ENCODE measurements at regions not wholly inside any gene's neighbourhood (a gene's known extent, or its start where the extent isn't known, plus 50 kb on each side); places are given as distances from the start of the nearest gene placed in this dataset.

DNA sequence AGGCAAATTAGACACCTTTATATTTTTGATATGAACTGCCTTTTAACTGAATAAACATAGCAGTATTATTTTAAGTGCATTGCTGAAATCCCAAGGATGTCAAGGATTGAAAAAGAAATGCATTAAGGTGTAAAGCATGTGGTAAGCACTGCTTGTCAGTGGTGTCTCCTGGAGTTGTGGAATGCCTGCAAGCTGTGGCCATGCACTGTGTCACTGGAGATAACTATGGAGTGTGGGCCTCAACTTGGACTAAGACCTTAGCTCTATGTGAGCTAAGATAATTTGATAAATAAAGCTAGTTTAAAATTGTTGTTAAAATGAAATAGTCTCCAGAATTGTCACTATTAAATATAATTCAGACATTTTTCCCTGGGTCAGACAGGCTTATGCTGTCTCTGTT is 156.6 kb upstream of the OPRM1 start:
- no peak overlapping the region for H3K14ac ChIP-seq (ENCODE audit: insufficient read depth, low read length)
- Mint-ChIP-seq H3K27me3 (ENCODE audit: low read depth) (no peaks in the 10 kb centered on the region), H3K9me3 (peaks cover 19 to 24% of the 10 kb centered on the region in 2 experiments), H3K4me3 (no peak overlapping the region), H3K36me3 (ENCODE audit: insufficient read depth in 1 of 3, low read depth in 3 of 3) (peaks cover 3 to 29% (median 8%) of the 10 kb centered on the region in 3 experiments; a peak in 6 of 7 replicates), H3K27ac (no peak overlapping the region), H3K4me1 (peaks cover 4 to 8% of the 10 kb centered on the region in 2 experiments; a peak in 2 of 4 replicates)
- H3K23me2 ChIP-seq (ENCODE audit: insufficient read length, low read depth, low read length, poor library complexity, severe bottlenecking) = no peaks in the 10 kb centered on the region
- no peaks in the 10 kb centered on the region for H3K9me3 ChIP-seq (ENCODE audit: control insufficient read depth, low read depth, low read length)
- TF ChIP-seq, protein P1, sequence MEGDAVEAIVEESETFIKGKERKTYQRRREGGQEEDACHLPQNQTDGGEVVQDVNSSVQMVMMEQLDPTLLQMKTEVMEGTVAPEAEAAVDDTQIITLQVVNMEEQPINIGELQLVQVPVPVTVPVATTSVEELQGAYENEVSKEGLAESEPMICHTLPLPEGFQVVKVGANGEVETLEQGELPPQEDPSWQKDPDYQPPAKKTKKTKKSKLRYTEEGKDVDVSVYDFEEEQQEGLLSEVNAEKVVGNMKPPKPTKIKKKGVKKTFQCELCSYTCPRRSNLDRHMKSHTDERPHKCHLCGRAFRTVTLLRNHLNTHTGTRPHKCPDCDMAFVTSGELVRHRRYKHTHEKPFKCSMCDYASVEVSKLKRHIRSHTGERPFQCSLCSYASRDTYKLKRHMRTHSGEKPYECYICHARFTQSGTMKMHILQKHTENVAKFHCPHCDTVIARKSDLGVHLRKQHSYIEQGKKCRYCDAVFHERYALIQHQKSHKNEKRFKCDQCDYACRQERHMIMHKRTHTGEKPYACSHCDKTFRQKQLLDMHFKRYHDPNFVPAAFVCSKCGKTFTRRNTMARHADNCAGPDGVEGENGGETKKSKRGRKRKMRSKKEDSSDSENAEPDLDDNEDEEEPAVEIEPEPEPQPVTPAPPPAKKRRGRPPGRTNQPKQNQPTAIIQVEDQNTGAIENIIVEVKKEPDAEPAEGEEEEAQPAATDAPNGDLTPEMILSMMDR (conservative IDR thresholded peaks at IDR 0.05) = no peak
- no peaks in the 10 kb centered on the region for H3K4me1 ChIP-seq (ENCODE audit: insufficient read depth, low read length)
- no peak overlapping the region for H3K4me2 ChIP-seq (ENCODE audit: insufficient read depth, insufficient read length, low read length)
- H3K79me2 ChIP-seq (ENCODE audit: insufficient read depth, low read length) = no peaks in the 10 kb centered on the region
- no peaks in the 10 kb centered on the region for H3K27me3 ChIP-seq (ENCODE audit: insufficient read depth, low read length)
- no peak overlapping the region for H2BK12ac ChIP-seq (ENCODE audit: insufficient read length, low read depth, low read length)
- no peak overlapping the region for H2AK5ac ChIP-seq (ENCODE audit: insufficient read length, low read length)
- no peak overlapping the region for H3K18ac ChIP-seq (ENCODE audit: insufficient read length, low read depth, low read length)
- no peak overlapping the region for H2BK20ac ChIP-seq (ENCODE audit: low read depth, low read length, poor library complexity, severe bottlenecking)
- H3K79me1 ChIP-seq (ENCODE audit: insufficient read depth, low read depth, low read length, poor library complexity, severe bottlenecking) = no peaks in the 10 kb centered on the region
- no peaks in the 10 kb centered on the region for H4K20me1 ChIP-seq (ENCODE audit: control insufficient read depth, insufficient read depth, insufficient read length)
- DNase-seq = no peak
- H3K9ac ChIP-seq (ENCODE audit: extremely low read depth, insufficient read length, low read length) = no peak overlapping the region
- no peak overlapping the region for H3T11ph ChIP-seq (ENCODE audit: low read length)
- H2AFZ ChIP-seq (ENCODE audit: low read length) = no peak overlapping the region
- no peak overlapping the region for H3K56ac ChIP-seq (ENCODE audit: insufficient read length, low read depth, low read length)
- H2BK15ac ChIP-seq (ENCODE audit: low read depth, low read length) = no peak overlapping the region
- H3K23ac ChIP-seq (ENCODE audit: insufficient read length, low read depth, low read length) = no peak overlapping the region
- H3K27ac ChIP-seq (ENCODE audit: insufficient read length, low read depth, low read length) = no peak overlapping the region
- no peak overlapping the region for H4K8ac ChIP-seq (replicated peaks; ENCODE audit: insufficient read length, low read depth, low read length)
- H4K5ac ChIP-seq (ENCODE audit: insufficient read length, low read depth, low read length) = no peak overlapping the region
- no peak overlapping the region for H2BK5ac ChIP-seq (ENCODE audit: insufficient read length, low read length)
- H2BK120ac ChIP-seq (ENCODE audit: low read depth, low read length, poor library complexity, severe bottlenecking) = no peak overlapping the region
- H4K91ac ChIP-seq (ENCODE audit: insufficient read length, low read depth, low read length) = no peak overlapping the region
- no peak overlapping the region for H3K4ac ChIP-seq (ENCODE audit: low read depth, low read length)
